Ramos (cell line): ENCODE measurements at regions not wholly inside any gene's neighbourhood (a gene's known extent, or its start where the extent isn't known, plus 50 kb on each side); places are given as distances from the start of the nearest gene placed in this dataset.
"Not testable (repeated sequence)": the region's sequence is repeated elsewhere in the genome, so short reads cannot be mapped to it uniquely, and the experiment has no call there.

Source experiments
- in situ Hi-C: fragments of 300-500 bp; cut with MboI; formaldehyde crosslinking; loops from one replicate; pipeline ENCODE4 v1.14.3; 2022; ENCODE audit warnings: low sequenced_read_pairs; ENCODE audit not compliant: unreplicated experiment

GRCh38 chr1:70552662-70553566, 141.8 kb downstream of the CTH start:
- in situ Hi-C loops, result no loop called here

- in situ Hi-C loops, result no loop called here
Observed at GRCh38 chr1:70553567-70553956, 142.5 kb downstream of the CTH start.

GRCh38 chr1:70554341-70554740, 143.3 kb downstream of the CTH start:
- in situ Hi-C loops, result no loop called here

- in situ Hi-C loops, result no loop called here
Observed at GRCh38 chr1:70556541-70556940, 145.5 kb downstream of the CTH start.

GRCh38 chr1:70567167-70567566, 156.1 kb downstream of the CTH start:
- in situ Hi-C loops, result no loop called here

- in situ Hi-C loops, result no loop called here
Observed at GRCh38 chr1:70571191-70571590, 160.1 kb downstream of the CTH start.

GRCh38 chr1:70573317-70573843, 162.3 kb downstream of the CTH start:
- in situ Hi-C loops, result no loop called here

- in situ Hi-C loops, result no loop called here
Observed at GRCh38 chr1:70581661-70582060, 170.6 kb downstream of the CTH start.

GRCh38 chr1:70583522-70583921, 172.5 kb downstream of the CTH start:
- in situ Hi-C loops, result no loop called here

GRCh38 chr1:70586046-70586445, 175.0 kb downstream of the CTH start:
- in situ Hi-C loops, result no loop called here

GRCh38 chr1:70587872-70588366, 176.9 kb downstream of the CTH start:
- in situ Hi-C loops, result no loop called here

GRCh38 chr1:70593551-70593950, 182.5 kb downstream of the CTH start:
- in situ Hi-C loops, result not testable (repeated sequence)

- in situ Hi-C loops, result no loop called here
Observed at GRCh38 chr1:70608815-70609214, 197.7 kb downstream of the CTH start.

- in situ Hi-C loops, result not testable (repeated sequence)
Observed at GRCh38 chr1:70610164-70610563, 199.1 kb downstream of the CTH start.

GRCh38 chr1:70616946-70617345, 205.9 kb downstream of the CTH start:
- in situ Hi-C loops, result no loop called here

GRCh38 chr1:70617728-70618127, 206.7 kb downstream of the CTH start:
- in situ Hi-C loops, result no loop called here

- in situ Hi-C loops, result no loop called here
Observed at GRCh38 chr1:70627910-70628309, 216.8 kb downstream of the CTH start.

GRCh38 chr1:70628973-70629372, 217.9 kb downstream of the CTH start:
- in situ Hi-C loops, result no loop called here

GRCh38 chr1:70633004-70633403, 221.9 kb downstream of the CTH start:
- in situ Hi-C loops, result no loop called here

GRCh38 chr1:70635868-70636267, 224.8 kb downstream of the CTH start:
- in situ Hi-C loops, result no loop called here

GRCh38 chr1:70641868-70642267, 230.8 kb downstream of the CTH start:
- in situ Hi-C loops, result no loop called here

- in situ Hi-C loops, result no loop called here
Observed at GRCh38 chr1:70656361-70656760, 245.3 kb downstream of the CTH start.
